ENCODE measurements at regions not wholly inside any gene's neighbourhood (a gene's known extent, or its start where the extent isn't known, plus 50 kb on each side); places are given as distances from the start of the nearest gene placed in this dataset.

DNA sequence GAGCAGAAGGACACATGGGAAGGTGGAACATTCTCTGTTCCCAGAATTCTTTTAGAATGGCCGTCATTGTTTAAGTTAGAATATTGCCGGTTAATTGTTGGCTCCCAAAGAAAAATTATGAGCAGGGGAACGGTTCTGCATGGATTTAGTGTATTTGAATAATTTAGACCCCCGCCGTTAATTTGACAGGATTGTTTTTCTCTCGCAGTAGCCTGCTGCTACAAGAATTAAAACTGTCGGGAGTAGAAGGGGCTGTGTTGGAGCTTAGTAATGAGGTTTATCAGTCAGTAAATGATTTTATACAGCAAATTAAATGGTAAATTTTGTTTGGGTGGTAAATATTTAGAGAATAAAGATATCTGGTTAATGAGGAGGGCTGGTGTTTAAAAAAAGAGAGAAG lies 431.2 kb upstream of the DYNLRB2 start:
- TF ChIP-seq POLR2AphosphoS5 (IDR thresholded peaks at IDR 0.05; ENCODE audit: borderline replicate concordance, low read depth, low read length): no peak
- no peak for TF ChIP-seq EZH2 (IDR thresholded peaks at IDR 0.05)
